ENCODE measurements at regions not wholly inside any gene's neighbourhood (a gene's known extent, or its start where the extent isn't known, plus 50 kb on each side); places are given as distances from the start of the nearest gene placed in this dataset.

- no peak for TF ChIP-seq MAX (IDR thresholded peaks at IDR 0.05; ENCODE audit: low read depth, low read length)
- no peak for TF ChIP-seq POLR2A (IDR thresholded peaks at IDR 0.05; ENCODE audit: extremely low read depth, insufficient read length)
- TF ChIP-seq CTCF (IDR thresholded peaks at IDR 0.05; ENCODE audit: low read depth, low read length): no peak
These were observed 966.4 kb upstream of the NCAM2 start for GRCh38 chr21:20031807-20032206.
